Muscle of leg (tissue), 3 donors: ENCODE measurements at regions not wholly inside any gene's neighbourhood (a gene's known extent, or its start where the extent isn't known, plus 50 kb on each side); places are given as distances from the start of the nearest gene placed in this dataset.
"Not testable (repeated sequence)": the region's sequence is repeated elsewhere in the genome, so short reads cannot be mapped to it uniquely, and the experiment has no call there.

Source experiments
- DNase-seq: peaks from one replicate; pipeline ENCODE4 v3.0.0; 2013
- H3K27ac ChIP-seq: one replicate; pipeline ENCODE4 v1.5.1; 2013; ENCODE audit warnings: mild to moderate bottlenecking, low read length, control low read depth
- H3K27me3 ChIP-seq: one replicate; pipeline ENCODE4 v1.6.1; 2013; ENCODE audit warnings: low read length; ENCODE audit not compliant: control insufficient read depth, insufficient read depth
- H3K36me3 ChIP-seq: one replicate; pipeline ENCODE4 v1.6.1; 2013; ENCODE audit warnings: low read length; ENCODE audit not compliant: control insufficient read depth, insufficient read depth
- H3K4me1 ChIP-seq: one replicate; pipeline ENCODE4 v1.6.1; 2013; ENCODE audit warnings: low read length; ENCODE audit not compliant: control insufficient read depth, insufficient read depth
- H3K4me3 ChIP-seq: one replicate; pipeline ENCODE4 v1.5.1; 2013; ENCODE audit warnings: low read length, control low read depth
- H3K9me3 ChIP-seq: replicated peaks from 2 replicates; pipeline ENCODE4 v1.6.1; 2013; ENCODE audit warnings: low read depth, low read length; ENCODE audit not compliant: control insufficient read depth
- WGBS: methylation state at CpG from one replicate; pipeline ENCODE4 v1.1.5; 2013; ENCODE audit warnings: missing lambda C conversion rate; ENCODE audit not compliant: insufficient coverage; 5-methylcytosine and 5-hydroxymethylcytosine counted together

GRCh38 chr6:27187231-27188060 lies 60.1 kb upstream of the PRSS16 start:
- peak; percentile 9 for DNase-seq
- Histone ChIP-seq H3K4me1 (peaks cover 6% of the 10 kb centered on the region), H3K27ac (peak overlapping the region; percentile 93), H3K36me3 (no peaks in the 10 kb centered on the region), H3K9me3 (no peaks in the 10 kb centered on the region), H3K27me3 (peaks cover 10% of the 10 kb centered on the region), H3K4me3 (peak overlapping the region; percentile 84)
- WGBS = 0% methylated on average over 2 of the region's 13 CpGs

DNA sequence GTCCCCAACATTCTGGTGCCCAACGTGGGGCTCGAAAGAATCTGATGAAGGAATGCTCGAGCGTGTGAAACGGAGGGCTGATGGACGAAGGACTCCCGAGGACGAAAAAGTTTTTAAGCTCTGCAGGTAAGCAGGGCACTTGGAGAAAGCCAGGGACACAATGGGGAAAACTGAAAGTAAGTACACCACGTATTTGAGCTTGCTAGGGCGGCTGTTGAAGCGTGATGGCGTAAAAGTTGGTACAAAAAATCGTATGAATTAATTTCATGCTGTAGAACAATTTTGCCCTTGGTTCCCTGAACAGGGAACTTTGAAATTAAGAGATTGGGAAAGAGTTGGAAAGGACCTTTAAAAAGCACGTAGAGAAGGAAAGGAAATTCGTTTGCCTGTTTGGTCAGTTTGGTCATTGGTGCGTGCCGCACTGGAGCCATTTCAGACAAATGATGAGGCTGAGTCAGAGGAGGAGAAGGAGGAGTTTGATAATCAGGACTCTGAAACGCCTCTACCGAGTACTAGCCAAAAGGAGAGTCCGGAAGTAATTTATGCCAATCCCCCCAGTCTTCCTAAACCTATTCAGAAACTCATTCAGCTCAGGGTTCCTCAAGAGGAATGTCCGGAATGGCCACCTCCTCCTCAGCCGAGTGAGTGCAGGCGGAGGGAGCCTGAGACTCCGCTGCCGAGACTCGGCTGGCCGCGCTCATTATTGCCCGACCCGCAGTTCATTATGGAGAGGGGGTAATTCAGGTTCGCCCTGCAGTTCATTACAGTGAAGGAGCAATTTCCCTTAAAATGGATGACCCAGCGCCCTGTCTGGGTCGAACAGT lies 59.2 kb upstream of the PRSS16 start:
- Histone ChIP-seq H3K36me3 (no peaks in the 10 kb centered on the region), H3K27me3 (peaks cover 10% of the 10 kb centered on the region), H3K9me3 (no peaks in the 10 kb centered on the region), H3K27ac (peak overlapping the region; percentile 93), H3K4me3 (peak overlapping the region; percentile 84), H3K4me1 (peaks cover 6% of the 10 kb centered on the region)
- DNase-seq = peak; percentile 92
- WGBS = under 1% methylated on average over 20 of the region's 33 CpGs

GRCh38 chr6:27188885-27189418 lies 58.5 kb upstream of the PRSS16 start:
- no peaks in the 10 kb centered on the region for H3K36me3 ChIP-seq
- WGBS = 40% methylated on average over 1 of the region's 10 CpGs
- DNase-seq = peak; percentile 93
- H3K9me3 ChIP-seq = no peaks in the 10 kb centered on the region
- peak overlapping the region; percentile 84 for H3K4me3 ChIP-seq
- H3K27me3 ChIP-seq = peaks cover 10% of the 10 kb centered on the region
- peaks cover 6% of the 10 kb centered on the region for H3K4me1 ChIP-seq
- H3K27ac ChIP-seq = peak overlapping the region; percentile 93

DNA sequence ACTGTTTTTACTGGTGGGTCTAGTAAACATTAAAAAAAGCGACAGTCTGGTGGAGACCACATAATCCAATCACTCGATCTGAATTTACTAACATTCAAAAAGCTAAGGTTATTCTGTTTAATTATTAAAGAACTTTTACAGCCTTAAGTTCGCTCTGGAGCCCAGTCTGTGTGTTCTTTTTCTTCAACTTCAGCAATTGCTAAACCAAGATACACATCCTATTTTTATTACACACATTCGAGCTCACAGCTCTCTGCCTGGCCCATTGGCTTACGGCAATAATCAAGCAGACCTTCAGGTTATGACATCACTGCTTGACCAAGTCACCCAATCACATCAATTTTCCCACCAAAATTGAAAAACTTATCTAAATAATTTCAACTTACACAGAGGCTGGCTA lies 57.4 kb upstream of the PRSS16 start:
- H3K4me3 ChIP-seq = no peak overlapping the region
- peaks cover 10% of the 10 kb centered on the region for H3K27me3 ChIP-seq
- H3K4me1 ChIP-seq = peaks cover 6% of the 10 kb centered on the region
- 76% methylated on average over 3 of the region's 5 CpGs for WGBS
- no peaks in the 10 kb centered on the region for H3K36me3 ChIP-seq
- no peak overlapping the region for H3K27ac ChIP-seq
- H3K9me3 ChIP-seq = no peaks in the 10 kb centered on the region
- no peak for DNase-seq

- 66% methylated on average over 2 of the region's 4 CpGs for WGBS
- H3K36me3 ChIP-seq, H3K4me1 ChIP-seq, H3K9me3 ChIP-seq, H3K27me3 ChIP-seq, DNase-seq, H3K4me3 ChIP-seq, H3K27ac ChIP-seq: not testable (repeated sequence)
Measured at GRCh38 chr6:27194453-27194852, 53.0 kb upstream of the PRSS16 start.

DNA sequence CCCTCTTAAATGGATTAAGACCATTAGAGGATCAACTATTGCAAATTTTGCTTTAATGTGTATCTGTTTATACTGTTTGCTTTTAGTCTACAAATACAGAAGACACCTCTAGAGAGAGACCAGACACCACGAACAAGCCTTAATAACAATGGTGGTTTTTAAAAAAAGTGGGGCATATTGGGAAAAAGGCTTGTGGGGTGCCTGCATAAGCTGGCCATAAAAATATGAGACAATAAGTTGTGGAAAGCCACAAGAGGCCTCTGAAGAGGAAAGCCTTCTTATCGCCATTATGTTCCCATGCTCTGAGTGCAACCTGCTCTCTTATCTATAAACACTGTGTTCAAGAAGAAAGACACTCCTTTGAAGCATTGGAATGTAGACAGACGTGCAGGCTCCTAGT lies 52.0 kb upstream of the PRSS16 start:
- 60% methylated on average over 1 of the region's 3 CpGs for WGBS
- not testable (repeated sequence) for H3K9me3 ChIP-seq, H3K36me3 ChIP-seq, H3K27ac ChIP-seq, DNase-seq, H3K27me3 ChIP-seq, H3K4me1 ChIP-seq, H3K4me3 ChIP-seq
